IPS-15b (cell line): ENCODE measurements at regions not wholly inside any gene's neighbourhood (a gene's known extent, or its start where the extent isn't known, plus 50 kb on each side); places are given as distances from the start of the nearest gene placed in this dataset.
"Not testable (repeated sequence)": the region's sequence is repeated elsewhere in the genome, so short reads cannot be mapped to it uniquely, and the experiment has no call there.

Source experiments
- H3K27me3 ChIP-seq: one replicate; pipeline ENCODE4 v1.6.1; 2013; ENCODE audit warnings: low read length; ENCODE audit not compliant: control insufficient read depth, insufficient read depth
- H3K36me3 ChIP-seq: one replicate; pipeline ENCODE4 v1.6.1; 2013; ENCODE audit warnings: low read length; ENCODE audit not compliant: control insufficient read depth, insufficient read depth
- H3K4me1 ChIP-seq: one replicate; pipeline ENCODE4 v1.6.1; 2013; ENCODE audit warnings: mild to moderate bottlenecking, low read length; ENCODE audit not compliant: control insufficient read depth, insufficient read depth
- H3K4me3 ChIP-seq: one replicate; pipeline ENCODE4 v1.5.1; 2013; ENCODE audit warnings: low read depth, low read length
- H3K9ac ChIP-seq: one replicate; pipeline ENCODE4 v1.6.1; 2013; ENCODE audit warnings: low read depth, mild to moderate bottlenecking, low read length
- H3K9me3 ChIP-seq: one replicate; pipeline ENCODE4 v1.6.1; 2013; ENCODE audit warnings: mild to moderate bottlenecking, low read length; ENCODE audit not compliant: control insufficient read depth, insufficient read depth

GRCh38 chr1:120557605-120558302 is 142.9 kb downstream of the NBPF8 start:
- peak overlapping the region; percentile 54 for H3K4me3 ChIP-seq
- H3K4me1 ChIP-seq, H3K9me3 ChIP-seq, H3K36me3 ChIP-seq, H3K27me3 ChIP-seq, H3K9ac ChIP-seq: not testable (repeated sequence)

- H3K27me3 ChIP-seq, H3K9ac ChIP-seq, H3K36me3 ChIP-seq, H3K4me1 ChIP-seq, H3K9me3 ChIP-seq: not testable (repeated sequence)
- peak overlapping the region; percentile 52 for H3K4me3 ChIP-seq
These were observed 143.6 kb downstream of the NBPF8 start for GRCh38 chr1:120558303-120559060.

- not testable (repeated sequence) for H3K9me3 ChIP-seq, H3K4me1 ChIP-seq, H3K9ac ChIP-seq, H3K36me3 ChIP-seq, H3K4me3 ChIP-seq, H3K27me3 ChIP-seq
These were observed 146.9 kb downstream of the NBPF8 start for GRCh38 chr1:120561767-120562166.

- not testable (repeated sequence) for H3K4me1 ChIP-seq, H3K27me3 ChIP-seq, H3K9ac ChIP-seq, H3K36me3 ChIP-seq, H3K4me3 ChIP-seq, H3K9me3 ChIP-seq
These were observed 150.6 kb downstream of the NBPF8 start for GRCh38 chr1:120565396-120565795.

- not testable (repeated sequence) for H3K4me1 ChIP-seq, H3K9ac ChIP-seq, H3K27me3 ChIP-seq, H3K9me3 ChIP-seq, H3K36me3 ChIP-seq, H3K4me3 ChIP-seq
These were observed 152.8 kb downstream of the NBPF8 start for GRCh38 chr1:120567620-120568019.

GRCh38 chr1:120575201-120575600 is 148.5 kb upstream of the NBPF26 start:
- H3K4me3 ChIP-seq, H3K27me3 ChIP-seq, H3K36me3 ChIP-seq, H3K9ac ChIP-seq, H3K9me3 ChIP-seq, H3K4me1 ChIP-seq: not testable (repeated sequence)

- H3K9me3 ChIP-seq, H3K27me3 ChIP-seq, H3K4me3 ChIP-seq, H3K9ac ChIP-seq, H3K4me1 ChIP-seq, H3K36me3 ChIP-seq: not testable (repeated sequence)
These were observed 141.6 kb upstream of the NBPF26 start for GRCh38 chr1:120582135-120582534.

GRCh38 chr1:120586053-120586452 is 137.7 kb upstream of the NBPF26 start:
- H3K4me1 ChIP-seq, H3K9me3 ChIP-seq, H3K4me3 ChIP-seq, H3K27me3 ChIP-seq, H3K36me3 ChIP-seq, H3K9ac ChIP-seq: not testable (repeated sequence)

- H3K9ac ChIP-seq, H3K27me3 ChIP-seq: not testable (repeated sequence)
These were observed 134.9 kb upstream of the NBPF26 start for GRCh38 chr1:120588811-120589210.

GRCh38 chr1:120591774-120592173 is 132.0 kb upstream of the NBPF26 start:
- not testable (repeated sequence) for H3K4me1 ChIP-seq, H3K9ac ChIP-seq, H3K36me3 ChIP-seq, H3K9me3 ChIP-seq, H3K4me3 ChIP-seq, H3K27me3 ChIP-seq

More at GRCh38 chr1:120588811-120589210, 134.9 kb upstream of the NBPF26 start:
- H3K4me3 ChIP-seq, H3K4me1 ChIP-seq, H3K9me3 ChIP-seq, H3K36me3 ChIP-seq: not testable (repeated sequence)

GRCh38 chr1:120592943-120593342 is 130.8 kb upstream of the NBPF26 start:
- not testable (repeated sequence) for H3K9ac ChIP-seq, H3K9me3 ChIP-seq, H3K27me3 ChIP-seq, H3K36me3 ChIP-seq, H3K4me1 ChIP-seq, H3K4me3 ChIP-seq

GRCh38 chr1:120593648-120594047 is 130.1 kb upstream of the NBPF26 start:
- not testable (repeated sequence) for H3K36me3 ChIP-seq, H3K9ac ChIP-seq, H3K4me3 ChIP-seq, H3K9me3 ChIP-seq, H3K4me1 ChIP-seq, H3K27me3 ChIP-seq
